ENCODE measurements at regions not wholly inside any gene's neighbourhood (a gene's known extent, or its start where the extent isn't known, plus 50 kb on each side); places are given as distances from the start of the nearest gene placed in this dataset.

DNA sequence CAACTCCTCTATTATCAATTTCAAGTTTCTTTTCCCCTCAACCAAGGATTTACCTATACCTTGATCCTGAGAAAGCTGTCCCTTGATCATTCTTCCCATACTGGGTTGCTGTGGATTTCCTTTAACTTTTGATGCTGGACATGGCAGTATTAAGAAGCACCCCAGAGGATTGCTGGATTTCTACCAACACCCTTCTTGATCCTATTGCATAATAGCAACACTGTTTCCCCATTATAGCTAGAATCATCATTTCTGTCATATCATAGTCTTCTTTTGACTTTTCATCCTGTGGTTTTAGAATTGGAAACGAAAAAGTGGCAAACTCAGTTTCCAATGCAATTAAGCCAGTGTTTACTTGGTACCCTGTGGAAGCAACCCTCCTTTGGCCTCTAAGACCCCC is 154.9 kb downstream of the ARRDC3 start:
- no peak overlapping the region for H3K4me2 ChIP-seq (ENCODE audit: low read length)
- 0 out of 2 replicates have a peak, but pooled peaks cover 6% of the 10 kb centered on the region for H3K9me3 ChIP-seq (ENCODE audit: insufficient read depth, low read length)
- no peaks in the 10 kb centered on the region for H3K4me1 ChIP-seq (ENCODE audit: low read length)
- H3K4me3 ChIP-seq (ENCODE audit: low read length): no peak overlapping the region
- no peak overlapping the region for H2AFZ ChIP-seq (ENCODE audit: low read depth, low read length)
- H3K27me3 ChIP-seq (ENCODE audit: low read depth, low read length): 0 out of 2 replicates have a peak, but pooled peaks cover 4% of the 10 kb centered on the region
- H4K20me1 ChIP-seq (ENCODE audit: insufficient read depth, low read length): no peaks in the 10 kb centered on the region
- no peaks in the 10 kb centered on the region for H3K79me2 ChIP-seq (ENCODE audit: low read length)
- no peak overlapping the region for H3K27ac ChIP-seq (ENCODE audit: low read length)
- TF ChIP-seq EZH2phosphoT487 (IDR thresholded peaks at IDR 0.05; ENCODE audit: low read depth): no peak
- TF ChIP-seq, protein P1, sequence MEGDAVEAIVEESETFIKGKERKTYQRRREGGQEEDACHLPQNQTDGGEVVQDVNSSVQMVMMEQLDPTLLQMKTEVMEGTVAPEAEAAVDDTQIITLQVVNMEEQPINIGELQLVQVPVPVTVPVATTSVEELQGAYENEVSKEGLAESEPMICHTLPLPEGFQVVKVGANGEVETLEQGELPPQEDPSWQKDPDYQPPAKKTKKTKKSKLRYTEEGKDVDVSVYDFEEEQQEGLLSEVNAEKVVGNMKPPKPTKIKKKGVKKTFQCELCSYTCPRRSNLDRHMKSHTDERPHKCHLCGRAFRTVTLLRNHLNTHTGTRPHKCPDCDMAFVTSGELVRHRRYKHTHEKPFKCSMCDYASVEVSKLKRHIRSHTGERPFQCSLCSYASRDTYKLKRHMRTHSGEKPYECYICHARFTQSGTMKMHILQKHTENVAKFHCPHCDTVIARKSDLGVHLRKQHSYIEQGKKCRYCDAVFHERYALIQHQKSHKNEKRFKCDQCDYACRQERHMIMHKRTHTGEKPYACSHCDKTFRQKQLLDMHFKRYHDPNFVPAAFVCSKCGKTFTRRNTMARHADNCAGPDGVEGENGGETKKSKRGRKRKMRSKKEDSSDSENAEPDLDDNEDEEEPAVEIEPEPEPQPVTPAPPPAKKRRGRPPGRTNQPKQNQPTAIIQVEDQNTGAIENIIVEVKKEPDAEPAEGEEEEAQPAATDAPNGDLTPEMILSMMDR (IDR thresholded peaks at IDR 0.05; ENCODE audit: low read depth, low read length): no peak
- H3K36me3 ChIP-seq (replicated peaks; ENCODE audit: low read depth, low read length): no peaks in the 10 kb centered on the region
- H3K9ac ChIP-seq (ENCODE audit: low read length): no peak overlapping the region

DNA sequence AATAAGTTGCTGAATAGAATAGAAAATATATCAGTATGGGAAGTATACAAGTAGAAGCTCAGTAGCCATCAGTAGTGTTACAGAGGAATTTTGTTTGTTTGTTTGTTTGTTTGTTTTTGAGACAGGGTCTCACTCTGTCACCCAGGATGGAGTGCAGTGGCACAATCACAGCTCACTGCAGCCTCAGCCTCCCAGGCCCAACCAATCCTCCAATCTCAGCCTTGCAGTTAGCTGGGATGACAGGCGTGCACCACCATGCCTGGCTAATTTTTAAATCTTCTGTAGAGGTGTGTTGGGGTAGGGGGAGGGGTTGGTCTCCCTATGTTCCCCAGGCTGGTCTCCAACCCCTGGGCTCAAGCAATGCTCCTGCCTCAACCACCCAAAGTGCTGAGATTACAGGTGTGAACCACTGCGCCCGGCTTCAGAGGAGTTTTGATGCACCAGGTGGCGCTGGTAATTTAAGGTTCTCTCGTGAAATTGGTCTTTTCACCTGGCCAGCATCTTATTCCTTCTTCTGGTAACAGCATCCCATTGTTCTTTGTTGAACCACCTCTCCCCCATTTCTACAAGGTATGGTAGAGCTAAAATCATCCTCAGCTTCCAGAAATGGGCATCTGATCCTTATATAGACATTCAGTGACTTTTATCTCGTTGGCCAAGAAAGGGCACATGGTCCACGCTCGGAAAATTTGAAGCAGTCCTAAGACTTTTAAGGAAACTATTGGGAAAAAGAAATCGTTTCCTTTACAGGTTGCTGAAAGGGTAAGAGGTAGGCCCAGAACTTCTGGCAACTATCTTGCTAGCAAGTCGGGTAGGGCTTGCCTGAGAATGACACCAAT is 157.1 kb downstream of the ARRDC3 start:
- TF ChIP-seq EZH2phosphoT487 (IDR thresholded peaks at IDR 0.05; ENCODE audit: low read depth): no peak
- TF ChIP-seq, protein P1 (IDR thresholded peaks at IDR 0.05; ENCODE audit: low read depth, low read length): peak; percentile 69
- H3K79me2 ChIP-seq (ENCODE audit: low read length): no peaks in the 10 kb centered on the region
- H2AFZ ChIP-seq (ENCODE audit: low read depth, low read length): no peak overlapping the region
- 0 out of 2 replicates have a peak, but pooled peaks cover 6% of the 10 kb centered on the region for H3K9me3 ChIP-seq (ENCODE audit: insufficient read depth, low read length)
- no peak overlapping the region for H3K4me2 ChIP-seq (ENCODE audit: low read length)
- H4K20me1 ChIP-seq (ENCODE audit: insufficient read depth, low read length): no peaks in the 10 kb centered on the region
- no peaks in the 10 kb centered on the region for H3K36me3 ChIP-seq (replicated peaks; ENCODE audit: low read depth, low read length)
- H3K27me3 ChIP-seq (ENCODE audit: low read depth, low read length): 0 out of 2 replicates have a peak, but pooled peaks cover 4% of the 10 kb centered on the region
- H3K4me1 ChIP-seq (ENCODE audit: low read length): no peaks in the 10 kb centered on the region
- H3K9ac ChIP-seq (ENCODE audit: low read length): no peak overlapping the region
- H3K27ac ChIP-seq (ENCODE audit: low read length): no peak overlapping the region
- no peak overlapping the region for H3K4me3 ChIP-seq (ENCODE audit: low read length)

DNA sequence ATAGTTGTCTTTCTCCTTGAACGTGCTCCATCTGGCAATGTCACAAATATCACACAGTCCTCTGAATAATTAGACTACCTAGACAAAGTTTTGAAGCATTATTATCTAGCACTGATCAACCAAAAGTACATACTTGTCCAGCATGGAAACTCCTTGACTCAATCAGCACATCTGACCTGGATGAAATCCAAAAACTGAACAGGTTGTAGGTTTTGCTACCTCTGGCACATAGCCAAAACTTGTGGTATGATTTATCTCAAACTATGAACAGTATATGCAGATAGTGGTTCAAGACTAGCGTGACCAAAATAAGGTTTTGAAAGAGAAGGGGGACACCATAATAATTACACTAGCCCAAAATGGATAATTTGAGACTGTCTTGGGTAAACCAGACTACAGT is 158.1 kb downstream of the ARRDC3 start:
- no peak overlapping the region for H2AFZ ChIP-seq (ENCODE audit: low read depth, low read length)
- 0 out of 2 replicates have a peak, but pooled peaks cover 4% of the 10 kb centered on the region for H3K27me3 ChIP-seq (ENCODE audit: low read depth, low read length)
- no peaks in the 10 kb centered on the region for H3K79me2 ChIP-seq (ENCODE audit: low read length)
- no peaks in the 10 kb centered on the region for H4K20me1 ChIP-seq (ENCODE audit: insufficient read depth, low read length)
- no peaks in the 10 kb centered on the region for H3K36me3 ChIP-seq (replicated peaks; ENCODE audit: low read depth, low read length)
- TF ChIP-seq EZH2phosphoT487 (IDR thresholded peaks at IDR 0.05; ENCODE audit: low read depth): no peak
- TF ChIP-seq, protein P1 (IDR thresholded peaks at IDR 0.05; ENCODE audit: low read depth, low read length): no peak
- H3K4me3 ChIP-seq (ENCODE audit: low read length): no peak overlapping the region
- H3K4me1 ChIP-seq (ENCODE audit: low read length): no peaks in the 10 kb centered on the region
- no peak overlapping the region for H3K4me2 ChIP-seq (ENCODE audit: low read length)
- no peak overlapping the region for H3K27ac ChIP-seq (ENCODE audit: low read length)
- H3K9me3 ChIP-seq (ENCODE audit: insufficient read depth, low read length): 0 out of 2 replicates have a peak, but pooled peaks cover 6% of the 10 kb centered on the region
- H3K9ac ChIP-seq (ENCODE audit: low read length): no peak overlapping the region

DNA sequence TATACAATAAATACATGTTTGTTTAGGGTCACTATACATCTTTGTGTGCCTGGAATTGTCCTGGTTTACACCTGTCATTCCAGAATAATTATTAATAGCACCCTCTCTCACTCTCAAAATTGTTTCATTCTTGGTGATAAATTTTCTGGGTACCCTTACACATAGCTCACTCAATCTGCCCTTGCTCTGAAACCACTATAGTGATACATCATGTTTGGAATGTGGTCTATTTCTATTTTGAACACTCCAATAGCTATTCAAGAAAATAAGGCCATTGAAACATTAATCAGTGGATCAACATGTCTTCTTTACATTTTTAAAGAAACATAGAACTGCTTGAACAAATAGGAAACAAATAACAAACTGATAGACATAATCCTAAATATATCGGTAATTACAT is 158.7 kb downstream of the ARRDC3 start:
- TF ChIP-seq, protein P1 (IDR thresholded peaks at IDR 0.05; ENCODE audit: low read depth, low read length): no peak
- TF ChIP-seq EZH2phosphoT487 (IDR thresholded peaks at IDR 0.05; ENCODE audit: low read depth): no peak

More for the DNA sequence above, 158.7 kb downstream of the ARRDC3 start:
- H3K9me3 ChIP-seq (ENCODE audit: insufficient read depth, low read length): 0 out of 2 replicates have a peak, but pooled peaks cover 6% of the 10 kb centered on the region
- no peaks in the 10 kb centered on the region for H3K79me2 ChIP-seq (ENCODE audit: low read length)
- H3K4me3 ChIP-seq (ENCODE audit: low read length): no peak overlapping the region
- H3K4me2 ChIP-seq (ENCODE audit: low read length): no peak overlapping the region
- no peak overlapping the region for H3K27ac ChIP-seq (ENCODE audit: low read length)
- no peak overlapping the region for H2AFZ ChIP-seq (ENCODE audit: low read depth, low read length)
- no peaks in the 10 kb centered on the region for H3K36me3 ChIP-seq (replicated peaks; ENCODE audit: low read depth, low read length)
- no peaks in the 10 kb centered on the region for H4K20me1 ChIP-seq (ENCODE audit: insufficient read depth, low read length)
- H3K9ac ChIP-seq (ENCODE audit: low read length): no peak overlapping the region
- 0 out of 2 replicates have a peak, but pooled peaks cover 4% of the 10 kb centered on the region for H3K27me3 ChIP-seq (ENCODE audit: low read depth, low read length)
- H3K4me1 ChIP-seq (ENCODE audit: low read length): no peaks in the 10 kb centered on the region

Measured in OCI-LY3 (cell line).